GM23248 (cell line): ENCODE measurements at regions not wholly inside any gene's neighbourhood (a gene's known extent, or its start where the extent isn't known, plus 50 kb on each side); places are given as distances from the start of the nearest gene placed in this dataset.

Experiments used
- EZH2 ChIP-seq: fragments of 200-600 bp; sonication (generic); IDR thresholded peaks from 2 replicates; pipeline ENCODE4 v1.6.1; 2018; ENCODE audit warnings: antibody characterized with exemption, mild to moderate bottlenecking; ENCODE audit not compliant: insufficient read depth, poor library complexity, severe bottlenecking
- EZH2phosphoT487 ChIP-seq: fragments of 200-600 bp; sonication (generic); IDR thresholded peaks from 2 replicates; pipeline ENCODE4 v1.6.1; 2018; ENCODE audit warnings: antibody characterized with exemption, moderate library complexity, mild to moderate bottlenecking, low read depth; ENCODE audit not compliant: insufficient read depth

GRCh38 chr9:102461156-102461819, 533.8 kb upstream of the CYLC2 start:
- TF ChIP-seq EZH2, result no peak
- no peak for TF ChIP-seq EZH2phosphoT487
